NCI-H128 (cell line): ENCODE measurements at regions not wholly inside any gene's neighbourhood (a gene's known extent, or its start where the extent isn't known, plus 50 kb on each side); places are given as distances from the start of the nearest gene placed in this dataset.
"Not testable (repeated sequence)": the region's sequence is repeated elsewhere in the genome, so short reads cannot be mapped to it uniquely, and the experiment has no call there.

ENCODE experiments used
- DNase-seq: peaks from one replicate; lab custom pipeline; 2025; ENCODE audit not compliant: unreplicated experiment; lab: John Stamatoyannopoulos, UW

- DNase-seq = no peak
Observed at GRCh38 chr5:5902678-5903646, 475.4 kb downstream of the MED10 start.

DNA sequence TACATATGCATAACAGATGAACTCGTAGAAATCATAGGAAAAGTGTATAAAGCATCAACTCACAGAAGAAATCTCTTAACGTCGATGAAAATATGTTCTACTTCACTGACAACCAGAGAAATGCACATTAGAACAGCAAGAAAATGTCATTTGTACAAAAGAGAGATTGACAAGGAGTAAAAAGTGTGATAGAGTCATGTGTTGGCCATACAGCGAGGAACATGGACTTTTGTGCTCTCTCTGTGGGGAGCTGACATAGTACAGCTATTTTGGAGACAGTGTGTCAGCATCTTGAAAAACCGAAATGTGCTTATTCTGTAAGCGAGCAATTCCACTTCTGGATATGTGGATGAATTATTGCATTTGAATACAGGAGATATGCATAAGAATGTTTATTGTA lies 477.9 kb downstream of the ICE1 start:
- DNase-seq = no peak

DNA sequence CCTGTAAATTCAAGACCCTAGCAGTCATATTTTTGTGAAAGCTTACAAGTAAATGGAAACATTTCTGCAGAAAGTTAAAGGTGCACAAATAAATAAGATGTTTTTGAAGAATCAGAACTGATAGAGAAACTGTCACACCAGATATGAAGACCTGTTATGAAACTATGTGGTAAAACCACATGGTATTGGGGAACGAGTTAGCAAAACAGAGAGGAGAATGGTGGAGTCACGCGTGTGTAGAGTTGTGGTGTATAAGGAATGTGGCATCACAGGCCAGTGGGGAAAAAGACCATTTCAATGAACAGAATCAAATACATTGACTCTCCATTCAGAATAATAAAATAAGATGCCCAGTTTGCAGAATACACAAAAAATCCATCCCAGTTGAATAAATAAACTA lies 477.2 kb downstream of the ICE1 start:
- DNase-seq = no peak

GRCh38 chr5:5888284-5888683 lies 465.8 kb downstream of the ICE1 start:
- no peak for DNase-seq

GRCh38 chr5:5887833-5888232 lies 465.4 kb downstream of the ICE1 start:
- no peak for DNase-seq

DNA sequence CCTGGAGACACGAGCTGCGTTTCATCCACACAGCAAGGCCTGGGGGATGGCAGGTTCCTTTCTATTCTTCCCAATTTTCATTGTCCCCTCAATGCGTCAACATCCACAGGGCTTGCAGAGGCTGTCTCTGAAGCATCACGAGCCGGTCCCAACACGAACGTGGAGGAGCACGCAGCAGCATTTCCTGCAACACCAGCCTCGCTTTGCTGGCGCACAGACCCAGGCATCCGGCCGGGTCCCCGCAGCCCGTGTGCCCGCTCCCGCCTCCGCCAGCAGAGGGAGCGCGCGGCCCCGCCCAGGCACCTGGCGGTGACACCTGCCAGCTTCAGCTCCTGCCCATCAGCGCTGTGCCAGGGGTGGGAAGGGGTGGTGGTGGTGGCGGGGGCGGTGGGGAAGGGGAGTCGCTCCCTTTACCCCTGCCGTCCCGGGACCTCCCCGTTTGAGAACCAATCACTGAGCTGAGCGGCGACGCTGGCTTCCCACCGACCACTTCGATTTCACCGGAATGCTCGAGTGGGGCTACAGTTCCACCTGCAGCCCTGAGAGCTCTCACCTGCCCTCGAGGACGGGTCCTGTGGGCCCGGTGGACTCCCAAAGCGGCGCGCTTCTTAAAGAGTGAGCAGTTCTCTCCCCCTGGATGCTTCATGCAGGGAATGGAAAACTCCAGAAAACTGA lies 464.5 kb downstream of the ICE1 start:
- DNase-seq = peak; percentile 13

- no peak for DNase-seq
Observed at GRCh38 chr5:5886353-5886752, 463.9 kb downstream of the ICE1 start.

- no peak for DNase-seq
Observed at GRCh38 chr5:5885782-5886181, 463.3 kb downstream of the ICE1 start.

- no peak for DNase-seq
Observed at GRCh38 chr5:5884593-5884992, 462.1 kb downstream of the ICE1 start.

DNA sequence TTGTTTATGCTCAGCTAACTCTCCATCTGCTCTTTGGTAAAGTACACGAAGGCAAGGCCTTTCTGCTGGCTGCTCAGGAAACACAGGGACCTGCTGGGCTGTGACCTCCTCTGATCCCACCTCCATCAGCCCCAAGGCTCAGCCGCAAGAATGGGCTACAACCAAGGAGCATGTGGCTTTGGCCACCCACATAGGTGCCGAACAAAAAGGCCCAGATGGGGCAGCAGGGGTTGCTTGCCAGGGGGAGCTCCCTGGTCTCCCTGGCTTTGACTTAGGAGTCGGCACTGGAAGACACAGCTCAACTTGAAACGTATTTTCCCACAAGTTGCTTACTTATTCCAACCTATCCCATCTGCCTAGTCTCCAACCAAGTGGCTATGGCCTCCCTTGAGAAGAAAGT lies 461.1 kb downstream of the ICE1 start:
- DNase-seq = no peak

DNA sequence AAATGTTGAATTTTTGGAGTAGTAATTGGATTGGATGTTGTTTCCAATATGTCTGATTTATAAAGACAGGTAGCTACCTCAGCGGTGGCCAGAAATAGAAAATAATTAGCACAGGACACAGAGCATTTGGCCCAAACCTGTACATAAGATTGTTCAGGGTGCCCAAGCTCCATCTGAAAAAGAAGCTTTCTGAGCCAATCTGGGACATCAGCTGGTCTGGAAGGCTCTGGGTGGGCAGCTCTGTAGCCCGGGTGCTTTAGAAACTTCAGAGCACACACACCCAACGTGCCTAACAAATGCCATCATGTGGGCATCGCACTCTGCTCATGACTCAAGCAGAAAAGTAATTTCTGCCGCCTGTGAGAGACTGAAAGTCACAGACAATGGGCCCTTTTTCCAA lies 460.7 kb downstream of the ICE1 start:
- no peak for DNase-seq

DNA sequence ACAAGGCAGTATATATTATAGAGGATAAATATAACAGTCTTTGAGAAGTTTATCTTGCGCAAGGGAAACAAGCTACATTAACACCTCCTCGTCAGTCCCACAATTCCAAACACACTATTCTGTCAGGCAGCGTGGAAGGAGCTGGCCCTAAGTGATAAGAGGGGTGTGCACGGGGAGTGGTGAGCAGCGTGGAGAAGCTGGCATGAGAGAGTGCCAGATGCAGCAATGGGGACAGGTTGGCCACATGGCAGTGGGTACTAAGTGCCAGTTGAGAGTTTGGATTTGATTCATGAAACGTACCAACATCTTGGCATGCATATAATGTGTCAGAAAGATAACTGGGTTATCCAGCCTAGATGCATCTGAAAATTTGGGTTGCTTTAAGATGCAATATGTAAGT lies 460.2 kb downstream of the ICE1 start:
- no peak for DNase-seq

DNA sequence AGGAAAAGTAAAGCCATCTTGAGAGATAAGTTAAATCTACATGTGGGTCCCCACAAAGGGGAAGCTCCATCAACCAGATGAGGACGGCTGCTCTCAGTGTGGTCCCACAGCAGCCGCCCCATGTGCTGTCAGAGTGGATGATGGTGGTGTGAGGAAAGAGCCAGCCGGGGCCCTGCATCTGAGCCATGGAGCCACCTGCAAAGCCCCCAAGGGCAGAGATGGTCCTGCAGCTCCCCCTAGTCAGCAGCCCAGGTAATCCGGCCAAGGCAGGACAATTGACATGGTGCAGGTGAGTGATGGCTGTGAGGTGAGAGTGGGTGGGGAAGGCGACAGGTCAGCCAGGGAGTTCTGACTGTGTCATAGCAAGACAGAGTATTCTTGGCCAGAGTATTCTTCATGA lies 458.8 kb downstream of the ICE1 start:
- no peak for DNase-seq

GRCh38 chr5:5880077-5880763 lies 457.7 kb downstream of the ICE1 start:
- DNase-seq = no peak

DNA sequence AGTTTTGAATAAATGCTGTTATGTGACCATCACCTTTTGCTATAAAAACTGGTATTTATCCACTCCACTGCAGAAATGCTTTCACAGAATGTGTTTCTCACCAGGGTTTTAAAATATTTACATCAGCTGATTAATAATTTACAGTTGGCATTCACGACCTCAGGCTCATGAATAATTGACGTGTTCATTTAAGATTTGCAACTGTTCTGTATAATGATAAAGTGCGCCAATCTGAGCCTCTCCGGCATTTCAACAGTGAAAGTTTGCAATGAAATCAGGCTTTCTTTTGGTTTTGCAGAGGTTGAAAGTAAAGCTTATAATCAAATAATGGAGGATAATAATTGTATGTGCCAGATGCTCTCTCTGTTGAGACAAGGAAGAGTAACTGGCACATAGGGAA lies 434.9 kb downstream of the ICE1 start:
- DNase-seq = no peak

GRCh38 chr5:5854087-5854486 lies 431.6 kb downstream of the ICE1 start:
- DNase-seq = no peak

DNA sequence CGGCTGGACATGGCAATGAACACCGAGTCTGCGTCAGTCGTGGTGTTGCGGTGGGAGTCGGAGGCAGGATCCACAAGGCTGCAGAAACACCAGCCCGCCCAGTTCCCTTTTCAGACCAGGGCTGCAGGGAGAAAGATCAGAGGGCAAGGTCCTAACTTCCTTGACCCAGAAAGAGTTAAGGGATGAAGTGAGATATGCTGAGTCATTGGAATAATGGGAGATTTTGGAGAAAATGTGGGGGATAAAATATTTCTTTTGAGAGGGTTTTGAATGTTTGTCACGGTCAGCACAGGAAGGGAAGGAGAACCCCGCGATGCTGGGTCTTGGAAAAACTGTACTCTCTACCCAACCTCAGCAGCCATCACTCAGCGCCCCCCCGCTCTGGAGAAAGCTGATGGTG lies 416.0 kb downstream of the ICE1 start:
- DNase-seq = no peak

- DNase-seq = not testable (repeated sequence)
Observed at GRCh38 chr5:5831622-5832021, 409.1 kb downstream of the ICE1 start.

DNA sequence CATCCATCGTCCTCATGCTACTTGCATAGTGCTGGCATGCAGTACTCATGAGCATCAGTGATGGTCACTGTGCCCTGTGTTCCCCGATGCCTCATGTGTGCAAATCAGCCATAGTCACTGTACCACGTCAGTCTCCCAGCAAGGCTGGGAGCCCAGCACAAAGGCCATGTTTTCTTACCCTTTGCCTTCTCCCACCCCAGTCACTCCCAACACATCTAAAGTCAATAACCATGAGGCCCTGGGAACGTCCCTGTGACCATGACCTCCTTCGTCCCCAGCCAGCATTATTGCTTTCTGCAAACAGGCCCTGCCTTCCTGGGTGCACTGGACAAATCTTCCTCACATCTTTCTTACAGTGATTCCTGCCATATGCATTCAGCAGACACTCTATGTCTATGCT lies 406.1 kb downstream of the ICE1 start:
- no peak for DNase-seq

- DNase-seq = no peak
Observed at GRCh38 chr5:5826911-5827310, 404.4 kb downstream of the ICE1 start.

DNA sequence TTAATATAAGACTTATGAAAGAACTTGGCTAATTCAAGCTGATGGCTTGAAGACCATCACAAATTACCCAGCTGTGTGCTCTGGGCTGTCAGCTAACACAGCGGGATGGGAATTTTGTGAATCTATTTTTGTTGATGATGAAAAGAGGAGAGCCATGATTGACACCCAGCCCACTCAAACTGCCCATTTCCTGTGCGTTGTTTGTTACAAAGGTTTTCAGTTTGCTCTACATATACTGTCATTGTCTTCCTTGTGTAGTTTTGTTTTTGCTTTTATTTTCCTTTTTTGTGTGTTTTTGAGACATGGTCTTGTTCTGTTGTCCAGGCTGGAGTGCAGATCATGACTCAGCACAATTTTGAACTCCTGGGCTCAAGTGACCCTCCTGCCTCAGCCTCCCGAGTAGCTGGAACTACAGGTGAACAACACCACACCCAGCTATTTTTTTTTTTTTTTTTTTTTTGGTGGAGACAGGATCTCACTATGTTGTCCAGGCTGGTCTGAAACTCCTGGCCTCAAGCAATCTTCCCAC lies 400.3 kb downstream of the ICE1 start:
- no peak for DNase-seq

DNA sequence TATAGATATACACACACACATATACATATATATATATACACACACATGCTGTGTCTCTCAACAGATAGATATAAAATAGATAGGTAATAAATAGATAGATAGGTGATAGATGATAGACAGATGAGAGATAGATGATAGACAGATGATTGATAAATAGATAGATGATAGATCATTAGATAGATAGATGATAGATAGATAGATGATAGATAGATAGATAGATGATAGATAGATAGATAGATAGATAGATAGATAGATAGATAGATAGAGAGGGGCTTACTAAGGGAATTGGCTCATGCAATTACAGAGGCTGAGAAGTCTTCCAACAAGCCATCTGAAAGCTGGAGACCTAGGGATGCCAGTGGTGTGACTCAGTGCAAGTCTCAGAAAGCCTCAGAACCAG lies 394.5 kb downstream of the ICE1 start:
- no peak for DNase-seq
